ENCODE measurements at regions not wholly inside any gene's neighbourhood (a gene's known extent, or its start where the extent isn't known, plus 50 kb on each side); places are given as distances from the start of the nearest gene placed in this dataset.

DNA sequence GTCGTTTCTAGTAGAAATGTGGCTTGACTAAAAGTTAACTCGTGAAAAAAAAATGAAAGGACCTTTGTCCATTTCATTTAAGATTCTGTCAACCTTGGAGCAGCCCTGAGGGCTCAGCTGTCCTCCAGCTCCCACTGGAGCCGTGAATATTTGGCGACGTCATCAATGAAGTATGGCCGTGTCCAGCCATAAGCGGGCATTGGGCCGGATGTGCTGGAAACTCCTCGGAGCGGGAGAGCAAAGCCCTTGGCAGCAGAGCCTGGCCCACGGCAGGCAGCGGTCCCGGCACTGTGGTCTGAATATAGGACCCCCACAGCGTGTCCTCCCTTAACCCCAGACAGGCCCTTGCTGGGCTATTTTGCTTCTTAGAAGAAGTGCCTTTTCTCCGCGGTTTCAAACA, 50.0 kb downstream of the JAKMIP3 start:
- TF ChIP-seq, protein P1, sequence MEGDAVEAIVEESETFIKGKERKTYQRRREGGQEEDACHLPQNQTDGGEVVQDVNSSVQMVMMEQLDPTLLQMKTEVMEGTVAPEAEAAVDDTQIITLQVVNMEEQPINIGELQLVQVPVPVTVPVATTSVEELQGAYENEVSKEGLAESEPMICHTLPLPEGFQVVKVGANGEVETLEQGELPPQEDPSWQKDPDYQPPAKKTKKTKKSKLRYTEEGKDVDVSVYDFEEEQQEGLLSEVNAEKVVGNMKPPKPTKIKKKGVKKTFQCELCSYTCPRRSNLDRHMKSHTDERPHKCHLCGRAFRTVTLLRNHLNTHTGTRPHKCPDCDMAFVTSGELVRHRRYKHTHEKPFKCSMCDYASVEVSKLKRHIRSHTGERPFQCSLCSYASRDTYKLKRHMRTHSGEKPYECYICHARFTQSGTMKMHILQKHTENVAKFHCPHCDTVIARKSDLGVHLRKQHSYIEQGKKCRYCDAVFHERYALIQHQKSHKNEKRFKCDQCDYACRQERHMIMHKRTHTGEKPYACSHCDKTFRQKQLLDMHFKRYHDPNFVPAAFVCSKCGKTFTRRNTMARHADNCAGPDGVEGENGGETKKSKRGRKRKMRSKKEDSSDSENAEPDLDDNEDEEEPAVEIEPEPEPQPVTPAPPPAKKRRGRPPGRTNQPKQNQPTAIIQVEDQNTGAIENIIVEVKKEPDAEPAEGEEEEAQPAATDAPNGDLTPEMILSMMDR (IDR thresholded peaks at IDR 0.05): no peak
- TF ChIP-seq POLR2A (IDR thresholded peaks at IDR 0.05): no peak
- Histone ChIP-seq H3K27me3 (no peaks in the 10 kb centered on the region), H3K4me3 (no peak overlapping the region), H3K4me1 (peaks cover 0 to 8% (median 0%) of the 10 kb centered on the region in 12 donors), H3K27ac (no peak overlapping the region), H3K36me3 (no peaks in the 10 kb centered on the region), H3K9me3 (no peaks in the 10 kb centered on the region)
- WGBS, 4 donors: 51 to 64% (median 56%) methylated on average over 16 of the region's 16 CpGs
- DNase-seq (peak in 2 of 5 donors; percentile 40 to 58), ATAC-seq (peak in 1 of 4 donors; percentile 62)
- intact Hi-C loops (cut with DNase I): no loop called here

DNA sequence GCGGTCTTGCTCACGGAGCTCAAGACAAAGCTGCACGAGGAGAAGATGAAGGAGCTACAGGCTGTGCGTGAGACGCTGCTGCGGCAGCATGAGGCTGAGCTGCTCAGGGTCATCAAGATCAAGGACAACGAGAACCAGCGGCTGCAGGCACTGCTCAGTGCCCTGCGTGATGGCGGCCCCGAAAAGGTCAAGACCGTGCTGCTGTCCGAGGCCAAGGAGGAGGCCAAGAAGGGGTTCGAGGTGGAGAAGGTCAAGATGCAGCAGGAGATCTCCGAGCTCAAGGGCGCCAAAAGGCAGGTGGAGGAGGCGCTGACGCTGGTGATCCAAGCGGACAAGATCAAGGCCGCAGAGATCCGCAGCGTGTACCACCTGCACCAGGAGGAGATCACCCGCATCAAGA, 51.4 kb downstream of the JAKMIP3 start:
- Histone ChIP-seq H3K4me1 (peaks cover 0 to 8% (median 0%) of the 10 kb centered on the region in 12 donors), H3K9me3 (no peaks in the 10 kb centered on the region), H3K4me3 (no peak overlapping the region), H3K27me3 (no peaks in the 10 kb centered on the region), H3K36me3 (no peaks in the 10 kb centered on the region), H3K27ac (no peak overlapping the region)
- TF ChIP-seq, protein P1 (IDR thresholded peaks at IDR 0.05): no peak
- no peak for TF ChIP-seq POLR2A (IDR thresholded peaks at IDR 0.05)
- intact Hi-C loops (cut with DNase I): no loop called here
- DNase-seq (peak in 2 of 5 donors; percentile 11 to 23), ATAC-seq (no peak)
- 93 to 94% (median 94%) methylated on average over 23 of the region's 23 CpGs for WGBS, 4 donors

DNA sequence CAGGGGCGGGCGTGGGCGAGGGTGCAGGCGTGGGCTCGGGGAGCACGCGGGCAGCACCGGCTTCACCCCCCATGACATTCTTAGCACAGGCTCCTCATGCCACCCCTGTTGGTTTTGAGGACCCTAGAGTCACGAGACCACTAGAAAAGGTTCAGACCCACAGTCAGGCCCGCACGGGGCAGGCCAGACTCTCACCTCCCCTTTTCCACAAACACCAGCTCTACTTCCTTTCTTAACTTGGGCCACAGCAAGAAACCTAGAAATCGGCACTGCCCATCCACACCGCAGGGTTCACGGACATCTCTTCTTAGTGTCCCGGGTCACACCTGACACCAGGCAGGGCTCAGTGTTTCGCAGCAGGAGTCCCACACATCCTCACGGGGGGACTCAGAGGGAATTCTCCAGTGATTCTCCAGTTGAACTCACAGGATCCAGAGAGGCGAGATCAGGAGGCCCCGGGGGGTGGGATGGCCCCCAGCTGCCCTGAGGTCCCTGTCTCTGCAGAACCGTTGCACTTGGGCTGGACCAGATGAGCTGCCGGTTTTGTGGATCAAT, 52.0 kb downstream of the JAKMIP3 start:
- Histone ChIP-seq H3K36me3 (no peaks in the 10 kb centered on the region), H3K4me3 (no peak overlapping the region), H3K9me3 (no peaks in the 10 kb centered on the region), H3K27ac (no peak overlapping the region), H3K4me1 (peaks cover 0 to 8% (median 0%) of the 10 kb centered on the region in 12 donors), H3K27me3 (no peaks in the 10 kb centered on the region)
- DNase-seq (peak in 1 of 5 donors; percentile 20), ATAC-seq (no peak)
- intact Hi-C loops (cut with DNase I): no loop called here
- WGBS, 4 donors: 88 to 93% (median 91%) methylated on average over 15 to 21 of the region's 21 CpGs
- TF ChIP-seq, protein P1 (IDR thresholded peaks at IDR 0.05): no peak
- no peak for TF ChIP-seq POLR2A (IDR thresholded peaks at IDR 0.05)

DNA sequence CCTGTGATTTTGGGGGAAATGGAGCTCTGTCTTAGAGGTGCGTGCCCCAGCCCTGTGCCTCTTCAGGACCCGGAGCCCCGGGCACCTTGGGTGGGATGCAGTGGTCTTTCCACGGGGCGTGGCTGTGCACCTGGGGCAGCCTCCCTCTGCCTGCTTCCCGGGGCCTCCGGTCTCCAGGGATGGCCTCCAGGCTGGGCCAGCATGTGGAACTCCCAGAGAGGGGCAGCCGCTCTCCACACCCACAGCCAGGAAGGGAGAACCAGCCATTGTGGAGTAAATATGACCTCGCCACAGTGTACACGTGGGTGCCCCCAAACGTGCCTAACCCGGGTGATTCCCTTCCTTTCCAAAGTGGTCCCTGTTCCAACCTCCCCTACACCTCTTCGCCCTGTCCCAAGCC, 52.6 kb downstream of the JAKMIP3 start:
- no peaks in the 10 kb centered on the region for H3K9me3 ChIP-seq
- no peak overlapping the region for H3K4me3 ChIP-seq
- 76 to 90% (median 88%) methylated on average over 6 to 13 of the region's 13 CpGs for WGBS, 4 donors
- intact Hi-C loops (cut with DNase I): no loop called here
- H3K36me3 ChIP-seq: no peaks in the 10 kb centered on the region
- ATAC-seq: no peak
- TF ChIP-seq POLR2A (IDR thresholded peaks at IDR 0.05): no peak
- TF ChIP-seq, protein P1 (IDR thresholded peaks at IDR 0.05): no peak
- no peak overlapping the region for H3K27ac ChIP-seq
- H3K4me1 ChIP-seq: peaks cover 0 to 8% (median 0%) of the 10 kb centered on the region in 12 donors
- H3K27me3 ChIP-seq: no peaks in the 10 kb centered on the region
- peak in 1 of 5 donors; percentile 54 for DNase-seq
